ENCODE measurements at regions not wholly inside any gene's neighbourhood (a gene's known extent, or its start where the extent isn't known, plus 50 kb on each side); places are given as distances from the start of the nearest gene placed in this dataset.

- CTCF ChIA-PET = no interaction called here
- Histone ChIP-seq H4K20me1 (ENCODE audit: insufficient read depth) (no peaks in the 10 kb centered on the region), H3K4me3 (ENCODE audit: low read depth in 2 of 2, low read length in 1 of 2) (no peak overlapping the region), H3K9me3 (no peaks in the 10 kb centered on the region), H3K9ac (no peak overlapping the region), H3K36me3 (replicated peaks in 1 of 2; ENCODE audit: control insufficient read depth in 1 of 2, insufficient read depth in 2 of 2, low read length in 1 of 2) (no peaks in the 10 kb centered on the region), H3K79me2 (ENCODE audit: insufficient read depth) (no peaks in the 10 kb centered on the region), H3K27ac (ENCODE audit: low read depth in 2 of 2, low read length in 1 of 2) (no peak overlapping the region), H3K27me3 (ENCODE audit: insufficient read depth) (no peaks in the 10 kb centered on the region), H2AFZ (ENCODE audit: low read depth) (no peak overlapping the region), H3K9me2 (no peaks in the 10 kb centered on the region), H3F3A (replicated peaks; ENCODE audit: insufficient read depth) (peaks cover 18% of the 10 kb centered on the region), H3K4me2 (no peak overlapping the region), H3K4me1 (ENCODE audit: control insufficient read depth in 1 of 2, insufficient read depth in 2 of 2, low read depth in 1 of 2, low read length in 1 of 2) (peaks cover 13 to 33% of the 10 kb centered on the region in 2 experiments)
- DNase-seq = no peak
- TF ChIP-seq FOXM1 (IDR thresholded peaks at IDR 0.05; ENCODE audit: low read depth) (no peak), IRF3 (IDR thresholded peaks at IDR 0.05; ENCODE audit: low read depth, low read length) (no peak), SIN3A (IDR thresholded peaks at IDR 0.05; ENCODE audit: borderline replicate concordance, low read depth, low read length) (no peak), RCOR1 (IDR thresholded peaks at IDR 0.05; ENCODE audit: low read length) (no peak), MEF2A (IDR thresholded peaks at IDR 0.05; ENCODE audit: borderline replicate concordance, low read depth) (no peak), FOSL2 (IDR thresholded peaks at IDR 0.05; ENCODE audit: borderline replicate concordance, low read depth) (no peak), SMC3 (IDR thresholded peaks at IDR 0.05; ENCODE audit: low read depth, low read length) (no peak), YY1 (IDR thresholded peaks at IDR 0.05; ENCODE audit: low read depth) (no peak)
- POLR2A ChIA-PET = no interaction called here
- WGBS (ENCODE audit: low lambda C conversion rate) = 89% methylated on average over 4 of the region's 4 CpGs
Observed at GRCh38 chr2:149735237-149735958, 147.8 kb upstream of the MMADHC start.

GRCh38 chr2:149733936-149734685 lies 146.5 kb upstream of the MMADHC start:
- Histone ChIP-seq H2AFZ (ENCODE audit: low read depth) (peak overlapping the region; percentile 68; the same call in 1 of the 2 replicates), H3K4me1 (ENCODE audit: control insufficient read depth in 1 of 2, insufficient read depth in 2 of 2, low read depth in 1 of 2, low read length in 1 of 2) (peaks cover 12 to 33% of the 10 kb centered on the region in 2 experiments), H3K36me3 (replicated peaks in 1 of 2; ENCODE audit: control insufficient read depth in 1 of 2, insufficient read depth in 2 of 2, low read length in 1 of 2) (no peaks in the 10 kb centered on the region), H3K9me2 (no peaks in the 10 kb centered on the region), H3K27ac (ENCODE audit: low read depth in 2 of 2, low read length in 1 of 2) (peak overlapping the region; percentile 67 to 71), H3K9me3 (no peaks in the 10 kb centered on the region), H3K4me2 (peak overlapping the region; percentile 3; the same call in 1 of the 2 replicates), H3K27me3 (ENCODE audit: insufficient read depth) (no peaks in the 10 kb centered on the region), H3F3A (replicated peaks; ENCODE audit: insufficient read depth) (peaks cover 18% of the 10 kb centered on the region), H4K20me1 (ENCODE audit: insufficient read depth) (no peaks in the 10 kb centered on the region), H3K79me2 (ENCODE audit: insufficient read depth) (no peaks in the 10 kb centered on the region), H3K9ac (peak overlapping the region; percentile 33; the same call in 1 of the 2 replicates), H3K4me3 (ENCODE audit: low read depth in 2 of 2, low read length in 1 of 2) (no peak overlapping the region)
- DNase-seq = peak; percentile 4
- CTCF ChIA-PET = no interaction called here
- 65% methylated on average over 3 of the region's 3 CpGs for WGBS (ENCODE audit: low lambda C conversion rate)
- POLR2A ChIA-PET = no interaction called here
- no peak for TF ChIP-seq GABPA (IDR thresholded peaks at IDR 0.05; ENCODE audit: low read depth)
- TF ChIP-seq RCOR1 (IDR thresholded peaks at IDR 0.05; ENCODE audit: low read length) = no peak
- TF ChIP-seq USF1 (IDR thresholded peaks at IDR 0.05; ENCODE audit: borderline replicate concordance, low read depth) = no peak
- no peak for TF ChIP-seq USF2 (IDR thresholded peaks at IDR 0.05; ENCODE audit: borderline replicate concordance, low read depth, low read length)
- peak; percentile 5; the same call in 1 of the 2 replicates for TF ChIP-seq FOSL2 (IDR thresholded peaks at IDR 0.05; ENCODE audit: borderline replicate concordance, low read depth)
- TF ChIP-seq ELF1 (IDR thresholded peaks at IDR 0.05) = no peak
- no peak for TF ChIP-seq MXI1 (IDR thresholded peaks at IDR 0.05; ENCODE audit: low read depth, low read length)
- peak; percentile 95 for TF ChIP-seq PBX3 (IDR thresholded peaks at IDR 0.05)
- TF ChIP-seq RFX5 (IDR thresholded peaks at IDR 0.05; ENCODE audit: low read length) = no peak
- no peak for TF ChIP-seq SMC3 (IDR thresholded peaks at IDR 0.05; ENCODE audit: low read depth, low read length)
- no peak for TF ChIP-seq RXRA (IDR thresholded peaks at IDR 0.05; ENCODE audit: borderline replicate concordance, low read depth)
- TF ChIP-seq, protein P1, sequence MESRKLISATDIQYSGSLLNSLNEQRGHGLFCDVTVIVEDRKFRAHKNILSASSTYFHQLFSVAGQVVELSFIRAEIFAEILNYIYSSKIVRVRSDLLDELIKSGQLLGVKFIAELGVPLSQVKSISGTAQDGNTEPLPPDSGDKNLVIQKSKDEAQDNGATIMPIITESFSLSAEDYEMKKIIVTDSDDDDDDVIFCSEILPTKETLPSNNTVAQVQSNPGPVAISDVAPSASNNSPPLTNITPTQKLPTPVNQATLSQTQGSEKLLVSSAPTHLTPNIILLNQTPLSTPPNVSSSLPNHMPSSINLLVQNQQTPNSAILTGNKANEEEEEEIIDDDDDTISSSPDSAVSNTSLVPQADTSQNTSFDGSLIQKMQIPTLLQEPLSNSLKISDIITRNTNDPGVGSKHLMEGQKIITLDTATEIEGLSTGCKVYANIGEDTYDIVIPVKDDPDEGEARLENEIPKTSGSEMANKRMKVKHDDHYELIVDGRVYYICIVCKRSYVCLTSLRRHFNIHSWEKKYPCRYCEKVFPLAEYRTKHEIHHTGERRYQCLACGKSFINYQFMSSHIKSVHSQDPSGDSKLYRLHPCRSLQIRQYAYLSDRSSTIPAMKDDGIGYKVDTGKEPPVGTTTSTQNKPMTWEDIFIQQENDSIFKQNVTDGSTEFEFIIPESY (IDR thresholded peaks at IDR 0.05; ENCODE audit: borderline replicate concordance, low read depth) = no peak
- no peak for TF ChIP-seq RAD21 (IDR thresholded peaks at IDR 0.05; ENCODE audit: low read length)
- peak; percentile 14 to 26; a peak in 1 of 4 replicates for TF ChIP-seq EP300 (IDR thresholded peaks at IDR 0.05; ENCODE audit: borderline replicate concordance in 1 of 2, low read depth in 1 of 2, low read length in 1 of 2)
- TF ChIP-seq CHD2 (IDR thresholded peaks at IDR 0.05; ENCODE audit: low read length, partially characterized antibody) = no peak
